ENCODE measurements at regions not wholly inside any gene's neighbourhood (a gene's known extent, or its start where the extent isn't known, plus 50 kb on each side); places are given as distances from the start of the nearest gene placed in this dataset.
"Not testable (repeated sequence)": the region's sequence is repeated elsewhere in the genome, so short reads cannot be mapped to it uniquely, and the experiment has no call there.

GRCh38 chr1:232423591-232423990 lies 206.3 kb downstream of the SIPA1L2 start:
- no peak for DNase-seq (ENCODE audit: low read depth)
- no peak overlapping the region for H3K4me3 ChIP-seq (ENCODE audit: low read length)
- TF ChIP-seq, protein P1, sequence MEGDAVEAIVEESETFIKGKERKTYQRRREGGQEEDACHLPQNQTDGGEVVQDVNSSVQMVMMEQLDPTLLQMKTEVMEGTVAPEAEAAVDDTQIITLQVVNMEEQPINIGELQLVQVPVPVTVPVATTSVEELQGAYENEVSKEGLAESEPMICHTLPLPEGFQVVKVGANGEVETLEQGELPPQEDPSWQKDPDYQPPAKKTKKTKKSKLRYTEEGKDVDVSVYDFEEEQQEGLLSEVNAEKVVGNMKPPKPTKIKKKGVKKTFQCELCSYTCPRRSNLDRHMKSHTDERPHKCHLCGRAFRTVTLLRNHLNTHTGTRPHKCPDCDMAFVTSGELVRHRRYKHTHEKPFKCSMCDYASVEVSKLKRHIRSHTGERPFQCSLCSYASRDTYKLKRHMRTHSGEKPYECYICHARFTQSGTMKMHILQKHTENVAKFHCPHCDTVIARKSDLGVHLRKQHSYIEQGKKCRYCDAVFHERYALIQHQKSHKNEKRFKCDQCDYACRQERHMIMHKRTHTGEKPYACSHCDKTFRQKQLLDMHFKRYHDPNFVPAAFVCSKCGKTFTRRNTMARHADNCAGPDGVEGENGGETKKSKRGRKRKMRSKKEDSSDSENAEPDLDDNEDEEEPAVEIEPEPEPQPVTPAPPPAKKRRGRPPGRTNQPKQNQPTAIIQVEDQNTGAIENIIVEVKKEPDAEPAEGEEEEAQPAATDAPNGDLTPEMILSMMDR (conservative IDR thresholded peaks at IDR 0.05; ENCODE audit: low read length) = no peak

GRCh38 chr1:232422898-232423297 lies 207.0 kb downstream of the SIPA1L2 start:
- no peak for DNase-seq (ENCODE audit: low read depth)
- H3K4me3 ChIP-seq (ENCODE audit: low read length) = no peak overlapping the region
- TF ChIP-seq, protein P1 (conservative IDR thresholded peaks at IDR 0.05; ENCODE audit: low read length) = no peak

GRCh38 chr1:232422098-232422497 lies 207.8 kb downstream of the SIPA1L2 start:
- TF ChIP-seq, protein P1 (conservative IDR thresholded peaks at IDR 0.05; ENCODE audit: low read length) = no peak
- no peak overlapping the region for H3K4me3 ChIP-seq (ENCODE audit: low read length)
- no peak for DNase-seq (ENCODE audit: low read depth)

DNA sequence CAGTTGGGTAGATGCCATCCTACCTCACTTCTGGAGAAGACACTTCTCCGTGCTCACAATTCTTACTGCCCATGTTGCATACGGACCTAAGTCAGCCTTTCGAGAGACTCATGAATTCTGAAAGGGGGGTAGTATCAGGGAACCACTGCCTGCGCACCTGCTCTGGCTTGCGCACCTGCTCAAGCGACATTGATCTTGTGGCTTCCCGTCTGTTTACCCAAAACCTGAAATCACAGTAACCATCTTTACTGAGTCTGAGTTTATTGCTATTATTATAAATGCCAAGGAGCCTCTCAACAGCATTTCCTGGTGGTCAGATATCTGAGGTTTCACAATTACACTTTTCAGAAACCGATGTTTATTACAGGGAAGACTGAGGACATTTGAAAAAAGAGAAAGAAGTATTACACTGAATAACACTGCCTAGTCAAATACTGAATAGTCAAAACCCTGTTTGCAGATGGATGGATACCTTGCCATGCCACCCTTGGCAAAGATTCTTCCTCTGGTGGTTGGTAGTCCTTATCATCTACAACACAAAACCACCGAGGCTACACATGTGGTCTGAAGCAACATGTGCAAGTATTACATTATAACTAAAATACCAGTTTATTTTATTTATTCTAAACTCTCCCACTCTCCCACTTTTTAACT lies 208.7 kb downstream of the SIPA1L2 start:
- TF ChIP-seq, protein P1 (conservative IDR thresholded peaks at IDR 0.05; ENCODE audit: low read length) = no peak
- no peak for DNase-seq (ENCODE audit: low read depth)
- H3K4me3 ChIP-seq (ENCODE audit: low read length) = no peak overlapping the region

DNA sequence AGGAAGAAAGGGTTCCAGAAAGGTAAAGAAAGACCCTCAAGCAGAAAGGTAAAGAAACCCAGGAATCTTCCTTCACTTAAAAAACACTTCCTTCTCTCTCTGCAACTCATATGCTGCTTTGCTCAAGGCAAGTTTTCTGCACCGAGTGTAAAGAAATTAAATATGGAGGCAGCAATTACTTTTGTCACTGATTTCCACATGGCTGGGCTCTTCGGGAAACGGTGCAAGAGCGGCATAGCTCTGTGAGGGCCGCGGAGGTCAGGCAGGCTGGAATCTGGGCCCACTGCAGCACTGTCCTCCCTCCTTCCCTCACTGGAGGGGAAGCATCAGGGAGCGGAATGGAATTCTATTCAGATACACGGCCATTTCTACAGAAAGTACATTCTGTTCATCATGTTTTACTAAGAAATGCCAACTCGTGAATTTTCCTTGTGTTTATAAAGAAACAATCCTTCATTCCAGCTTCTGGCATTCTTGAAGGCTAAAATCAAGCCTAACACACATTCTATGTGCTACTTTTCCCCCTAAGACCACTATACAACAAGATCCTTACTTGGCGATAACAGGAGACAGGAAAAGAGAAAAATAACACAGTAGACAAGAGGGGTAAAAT lies 212.2 kb downstream of the SIPA1L2 start:
- DNase-seq (ENCODE audit: low read depth) = no peak
- TF ChIP-seq, protein P1 (conservative IDR thresholded peaks at IDR 0.05; ENCODE audit: low read length) = no peak
- no peak overlapping the region for H3K4me3 ChIP-seq (ENCODE audit: low read length)

- TF ChIP-seq, protein P1 (conservative IDR thresholded peaks at IDR 0.05; ENCODE audit: low read length) = no peak
- H3K4me3 ChIP-seq (ENCODE audit: low read length) = no peak overlapping the region
- DNase-seq (ENCODE audit: low read depth) = no peak
These were observed 213.8 kb downstream of the SIPA1L2 start for GRCh38 chr1:232416026-232416568.

- DNase-seq (ENCODE audit: low read depth); H3K4me3 ChIP-seq (ENCODE audit: low read length): not testable (repeated sequence)
These were observed 214.5 kb downstream of the SIPA1L2 start for GRCh38 chr1:232415481-232415880.
